K562 (cell line): ENCODE measurements at regions not wholly inside any gene's neighbourhood (a gene's known extent, or its start where the extent isn't known, plus 50 kb on each side); places are given as distances from the start of the nearest gene placed in this dataset.

Source experiments
- ARID4B ChIP-seq: sonication (generic); formaldehyde crosslinking; IDR thresholded peaks from 2 replicates; pipeline ENCODE4 v1.8.0; 2022; ENCODE audit warnings: mild to moderate bottlenecking, missing genetic modification reagents
- CTCF ChIP-seq, 3 experiments: IDR thresholded peaks in 2 of 3; conservative IDR thresholded peaks in 1 of 3; 2 replicates each; pipeline ENCODE4 v1.5.1; 2011 to 2012; ENCODE audit warnings: low read length in 3 of 3, mild to moderate bottlenecking in 3 of 3, control low read depth in 2 of 3, improper control_type of control experiment in 1 of 3, inconsistent platforms in 1 of 3, low read depth in 1 of 3, mixed read lengths in 1 of 3, moderate library complexity in 1 of 3; ENCODE audit not compliant: insufficient read depth in 2 of 3
- ESRRA ChIP-seq: fragments of 450-650 bp; IDR thresholded peaks from 2 replicates; pipeline ENCODE4 v1.6.1; 2014; ENCODE audit warnings: low read depth, mild to moderate bottlenecking, moderate library complexity, borderline replicate concordance
- MEF2D ChIP-seq: conservative IDR thresholded peaks from 2 replicates; pipeline ENCODE4 v1.6.1; 2016; ENCODE audit warnings: low read depth, missing genetic modification characterization, missing compliant biosample characterization
- MYBL2 ChIP-seq, 2 experiments: fragments of 450-650 bp in 1 of 2; sonication (generic) in 1 of 2; formaldehyde crosslinking in 1 of 2; IDR thresholded peaks; 2 replicates each; pipeline versions ENCODE4 v1.6.1 to v1.8.1; 2017 to 2022; ENCODE audit warnings: borderline replicate concordance in 1 of 2, inconsistent platforms in 1 of 2, low read depth in 1 of 2, mild to moderate bottlenecking in 1 of 2, missing genetic modification reagents in 1 of 2, moderate library complexity in 1 of 2
- PCBP2 ChIP-seq: fragments of 200-400 bp; formaldehyde crosslinking; IDR thresholded peaks from 2 replicates; pipeline ENCODE4 v1.6.1; 2018; ENCODE audit warnings: low read length, low read depth, mild to moderate bottlenecking, moderate library complexity; ENCODE audit not compliant: poor library complexity, severe bottlenecking
- POLR2A ChIP-seq: fragments of 450-650 bp; conservative IDR thresholded peaks from 2 replicates; pipeline ENCODE4 v1.6.1; 2016
- POLR2AphosphoS5 ChIP-seq: IDR thresholded peaks from 2 replicates; pipeline ENCODE4 v1.6.1; 2011; ENCODE audit warnings: mild to moderate bottlenecking, low read depth, low read length, moderate library complexity; ENCODE audit not compliant: control insufficient read depth, insufficient read depth
- POLR3G ChIP-seq: IDR thresholded peaks from 2 replicates; pipeline ENCODE4 v1.6.1; 2011; ENCODE audit not compliant: insufficient read length, insufficient replicate concordance; ENCODE audit errors: extremely low read depth
- PYGO2 ChIP-seq: fragments of 450-650 bp; IDR thresholded peaks from 2 replicates; pipeline ENCODE4 v1.6.1; 2016; ENCODE audit warnings: mild to moderate bottlenecking, missing genetic modification characterization, moderate library complexity, missing compliant biosample characterization
- ZKSCAN1 ChIP-seq: fragments of 150-350 bp; IDR thresholded peaks from 2 replicates; pipeline ENCODE4 v1.6.1; 2016; ENCODE audit warnings: low read depth, low read length
- ZNF280B ChIP-seq: fragments of 250-450 bp; sonication (Bioruptor Pico); IDR thresholded peaks from 2 replicates; pipeline ENCODE4 v1.5.1; 2021; ENCODE audit warnings: mild to moderate bottlenecking

GRCh38 chr7:153151766-153152165 lies 392.2 kb downstream of the ACTR3B start:
- TF ChIP-seq POLR3G (no peak), MYBL2 (IDR thresholded peaks at IDR 0.05; ENCODE audit: low read depth) (no peak), MYBL2 (CRISPR knock-in tag; IDR thresholded peaks at IDR 0.05; ENCODE audit: borderline replicate concordance) (no peak), ARID4B (CRISPR knock-in tag) (no peak), PCBP2 (no peak), CTCF (IDR thresholded peaks at IDR 0.05 in 2 of 3, conservative IDR thresholded peaks at IDR 0.05 in 1 of 3; ENCODE audit: insufficient read depth in 2 of 3, low read depth in 1 of 3, low read length in 3 of 3) (no peak), ZNF280B (CRISPR knock-in tag) (no peak), POLR2AphosphoS5 (no peak), PYGO2 (tag) (no peak), ESRRA (no peak), ZKSCAN1 (no peak), POLR2A (no peak), MEF2D (tag) (no peak)
